H1 (cell line): ENCODE measurements at regions not wholly inside any gene's neighbourhood (a gene's known extent, or its start where the extent isn't known, plus 50 kb on each side); places are given as distances from the start of the nearest gene placed in this dataset.

Source experiments
- CTCF ChIA-PET: fragments of 300-600 bp; sonication (Branson Sonifier 250); formaldehyde crosslinking; loops from one replicate; lab custom pipeline; 2021; ENCODE audit not compliant: partially characterized antibody; lab: Charles Lee
- POLR2A ChIA-PET: fragments of 300-600 bp; sonication (Branson Sonifier 250); formaldehyde crosslinking; loops from one replicate; lab custom pipeline; 2021; ENCODE audit warnings: inconsistent platforms; ENCODE audit not compliant: partially characterized antibody; lab: Charles Lee
- DNase-seq, 2 experiments: peaks; one replicate each; pipeline versions ENCODE4 v3.0.0 to v3.0.0-alpha.2; 2010 to 2022; ENCODE audit warnings: low spot score in 2 of 2, low read depth in 1 of 2, mixed read lengths in 1 of 2
- FAIRE-seq: peaks from 2 replicates; lab custom pipeline; 2011; peaks lifted over from hg19 to GRCh38; lab: Jason Lieb, UNC
- H2AFZ ChIP-seq: 2 replicates; pipeline ENCODE4 v1.8.1; 2012; ENCODE audit warnings: low read length, inconsistent platforms
- H2AK5ac ChIP-seq: 2 replicates; pipeline ENCODE4 v1.6.1; 2013; ENCODE audit warnings: low read depth, low read length
- H2BK120ac ChIP-seq: replicated peaks from 2 replicates; pipeline ENCODE3; 2013; ENCODE audit warnings: low read depth, low read length, inconsistent platforms
- H2BK12ac ChIP-seq: 2 replicates; pipeline ENCODE4 v1.6.1; 2013; ENCODE audit warnings: low read depth, low read length
- H2BK15ac ChIP-seq: 2 replicates; pipeline ENCODE4 v1.6.1; 2013; ENCODE audit warnings: low read length
- H2BK20ac ChIP-seq: 2 replicates; pipeline ENCODE4 v1.6.1; 2013; ENCODE audit warnings: low read length
- H2BK5ac ChIP-seq: 2 replicates; pipeline ENCODE4 v1.6.1; 2013; ENCODE audit warnings: low read depth, low read length
- H3K14ac ChIP-seq: 2 replicates; pipeline ENCODE4 v1.6.1; 2013; ENCODE audit warnings: inconsistent platforms; ENCODE audit not compliant: insufficient read length
- H3K18ac ChIP-seq: 2 replicates; pipeline ENCODE4 v1.6.1; 2013; ENCODE audit warnings: low read length; ENCODE audit errors: extremely low read depth
- H3K23ac ChIP-seq: 2 replicates; pipeline ENCODE4 v1.6.1; 2013; ENCODE audit warnings: inconsistent platforms; ENCODE audit not compliant: insufficient read length
- H3K23me2 ChIP-seq: 2 replicates; pipeline ENCODE4 v1.6.1; 2013; ENCODE audit warnings: low read depth, low read length
- H3K27ac ChIP-seq: 2 replicates; pipeline ENCODE4 v1.6.1; 2011; ENCODE audit warnings: low read depth, low read length, inconsistent platforms
- H3K27me3 ChIP-seq, 4 experiments: replicated peaks in 1 of 4; 1 replicate in 1 of 4; 2 replicates in 3 of 4; pipeline versions ENCODE4 v1.6.1 to v1.8.1; 2011 to 2013; ENCODE audit warnings: low read length in 3 of 4, mild to moderate bottlenecking in 3 of 4, inconsistent platforms in 2 of 4, mixed read lengths in 2 of 4, moderate library complexity in 1 of 4; ENCODE audit not compliant: control insufficient read depth in 3 of 4, insufficient read depth in 3 of 4; ENCODE audit errors: extremely low read depth in 1 of 4
- H3K36me3 ChIP-seq, 4 experiments: 2 replicates each; pipeline versions ENCODE4 v1.6.1 to v1.8.1; 2011 to 2013; ENCODE audit warnings: mild to moderate bottlenecking in 4 of 4, low read length in 3 of 4, moderate library complexity in 2 of 4, control low read depth in 1 of 4, inconsistent platforms in 1 of 4; ENCODE audit not compliant: insufficient read depth in 4 of 4, control insufficient read depth in 2 of 4
- H3K4ac ChIP-seq: replicated peaks from 2 replicates; pipeline ENCODE3; 2013; ENCODE audit warnings: low read length, low read depth, mixed read lengths, inconsistent platforms; ENCODE audit not compliant: insufficient read length
- H3K4me1 ChIP-seq, 4 experiments: replicated peaks in 1 of 4; 1 replicate in 1 of 4; 2 replicates in 3 of 4; pipeline versions ENCODE4 v1.6.1 to v1.8.1; 2011 to 2013; ENCODE audit warnings: low read length in 3 of 4, inconsistent platforms in 2 of 4, mixed read lengths in 1 of 4; ENCODE audit not compliant: insufficient read depth in 4 of 4, control insufficient read depth in 3 of 4
- H3K4me2 ChIP-seq, 2 experiments: 2 replicates each; pipeline versions ENCODE4 v1.6.1 to v1.8.1; 2011 to 2013; ENCODE audit warnings: low read depth in 2 of 2, low read length in 2 of 2, control low read depth in 1 of 2, inconsistent platforms in 1 of 2, mild to moderate bottlenecking in 1 of 2; ENCODE audit not compliant: insufficient read depth in 1 of 2
- H3K4me3 ChIP-seq, 4 experiments: fragments of 200-600, 300-600 bp in 1 of 4; sonication (generic), shearing (Covaris generic), sonication (Bioruptor Twin) in 1 of 4; 2 replicates each; pipeline versions ENCODE4 v1.5.1 to v1.8.1; 2011 to 2016; ENCODE audit warnings: low read length in 4 of 4, low read depth in 3 of 4, control low read depth in 2 of 4, inconsistent platforms in 2 of 4, mild to moderate bottlenecking in 2 of 4, mixed read lengths in 1 of 4, moderate library complexity in 1 of 4; ENCODE audit not compliant: insufficient read depth in 2 of 4; ENCODE audit errors: extremely low read depth in 1 of 4
- H3K56ac ChIP-seq: replicated peaks from 2 replicates; pipeline ENCODE3; 2013; ENCODE audit warnings: low read depth, mild to moderate bottlenecking, mixed read lengths, low read length, inconsistent platforms; ENCODE audit not compliant: insufficient read length
- H3K79me1 ChIP-seq: 2 replicates; pipeline ENCODE4 v1.6.1; 2013; ENCODE audit warnings: low read depth, low read length, control low read depth
- H3K79me2 ChIP-seq, 2 experiments: 2 replicates each; pipeline versions ENCODE4 v1.6.1 to v1.8.1; 2012 to 2013; ENCODE audit warnings: low read length in 2 of 2, mild to moderate bottlenecking in 2 of 2, inconsistent platforms in 1 of 2; ENCODE audit not compliant: insufficient read depth in 2 of 2, control insufficient read depth in 1 of 2
- H3K9ac ChIP-seq, 4 experiments: replicated peaks in 1 of 4; 1 replicate in 1 of 4; 2 replicates in 3 of 4; pipeline versions ENCODE4 v1.6.1 to v1.8.1; 2011 to 2013; ENCODE audit warnings: low read depth in 3 of 4, low read length in 3 of 4, control low read depth in 2 of 4, mild to moderate bottlenecking in 2 of 4, moderate library complexity in 2 of 4, inconsistent platforms in 1 of 4; ENCODE audit errors: extremely low read depth in 1 of 4
- H3K9me3 ChIP-seq, 2 experiments: 2 replicates each; pipeline versions ENCODE4 v1.6.1 to v1.8.1; 2012 to 2013; ENCODE audit warnings: mild to moderate bottlenecking in 2 of 2, moderate library complexity in 2 of 2, control low read depth in 1 of 2, inconsistent platforms in 1 of 2, low read depth in 1 of 2, low read length in 1 of 2, mixed read lengths in 1 of 2; ENCODE audit not compliant: insufficient read depth in 2 of 2
- H4K20me1 ChIP-seq, 2 experiments: replicated peaks in 1 of 2; 2 replicates each; pipeline versions ENCODE3 to v1.8.1; 2011 to 2013; ENCODE audit warnings: inconsistent platforms in 2 of 2, low read length in 2 of 2, mild to moderate bottlenecking in 1 of 2; ENCODE audit not compliant: insufficient read depth in 2 of 2, control insufficient read depth in 1 of 2
- H4K5ac ChIP-seq: 2 replicates; pipeline ENCODE4 v1.6.1; 2013; ENCODE audit warnings: low read length, low read depth, mixed read lengths, inconsistent platforms; ENCODE audit not compliant: insufficient read length
- H4K8ac ChIP-seq: 2 replicates; pipeline ENCODE4 v1.8.0; 2013; ENCODE audit warnings: mild to moderate bottlenecking, moderate library complexity, low read length, inconsistent platforms; ENCODE audit not compliant: insufficient read depth; ENCODE audit errors: extremely low read depth
- H4K91ac ChIP-seq: replicated peaks from 2 replicates; pipeline ENCODE3; 2013; ENCODE audit warnings: low read length, mixed read lengths, inconsistent platforms; ENCODE audit not compliant: insufficient read length
- ASH2L ChIP-seq: fragments of 200-600, 300-600 bp; sonication (generic); IDR thresholded peaks from one replicate; pipeline ENCODE4 v1.7.1; 2017; ENCODE audit warnings: low read length
- CHD1 ChIP-seq: IDR thresholded peaks from 2 replicates; pipeline ENCODE4 v1.6.1; 2012; ENCODE audit warnings: low read depth, low read length, improper control_type of control experiment
- EGR1 ChIP-seq: IDR thresholded peaks from 2 replicates; pipeline ENCODE4 v1.6.1; 2011; ENCODE audit warnings: low read depth, low read length, borderline replicate concordance
- FOSL1 ChIP-seq: IDR thresholded peaks from 2 replicates; pipeline ENCODE4 v1.6.1; 2011; ENCODE audit warnings: mild to moderate bottlenecking, low read depth, low read length, moderate library complexity; ENCODE audit not compliant: insufficient read depth
- MAFK ChIP-seq: IDR thresholded peaks from 2 replicates; pipeline ENCODE4 v1.6.1; 2012; ENCODE audit warnings: low read depth, mild to moderate bottlenecking, improper control_type of control experiment, low read length
- RBBP5 ChIP-seq: IDR thresholded peaks from 2 replicates; pipeline ENCODE4 v1.7.1; 2012; ENCODE audit warnings: low read depth, mild to moderate bottlenecking, inconsistent platforms, low read length, moderate library complexity, borderline replicate concordance
- RFX5 ChIP-seq: IDR thresholded peaks from 2 replicates; pipeline ENCODE4 v1.6.1; 2011; ENCODE audit warnings: low read depth, low read length, improper control_type of control experiment, borderline replicate concordance
- RXRA ChIP-seq: IDR thresholded peaks from 2 replicates; pipeline ENCODE4 v1.6.1; 2011; ENCODE audit warnings: low read depth, mild to moderate bottlenecking, low read length, moderate library complexity; ENCODE audit not compliant: insufficient read depth
- SAP30 ChIP-seq: fragments of 300-600 bp; sonication (generic); IDR thresholded peaks from 2 replicates; pipeline ENCODE4 v1.7.1; 2012; ENCODE audit warnings: low read length, moderate library complexity, mild to moderate bottlenecking, inconsistent platforms; ENCODE audit not compliant: insufficient read depth, insufficient replicate concordance
- SIRT6 ChIP-seq: IDR thresholded peaks from one replicate; pipeline ENCODE4 v1.7.1; 2012; ENCODE audit warnings: low read length, inconsistent platforms
- TEAD4 ChIP-seq: IDR thresholded peaks from 2 replicates; pipeline ENCODE4 v1.6.1; 2012; ENCODE audit warnings: low read depth, low read length, inconsistent platforms, mixed read lengths
- ZNF274 ChIP-seq: IDR thresholded peaks from 2 replicates; pipeline ENCODE4 v1.7.0; 2012; ENCODE audit warnings: low read length, borderline replicate concordance; ENCODE audit errors: extremely low read depth
- WGBS, 2 experiments: shearing (Covaris generic) in 1 of 2; methylation state at CpG; one replicate each; pipeline versions ENCODE4 v1.1.6 to v1.1.7; 2013 to 2015; ENCODE audit warnings: low lambda C conversion rate in 2 of 2, mixed read lengths in 2 of 2, inconsistent platforms in 1 of 2, low coverage in 1 of 2, missing lambda C conversion rate in 1 of 2; ENCODE audit not compliant: insufficient replicate concordance in 2 of 2, insufficient coverage in 1 of 2, insufficient read length in 1 of 2; ENCODE audit errors: extremely low coverage in 1 of 2, missing lambda C conversion rate in 1 of 2; 5-methylcytosine and 5-hydroxymethylcytosine counted together

DNA sequence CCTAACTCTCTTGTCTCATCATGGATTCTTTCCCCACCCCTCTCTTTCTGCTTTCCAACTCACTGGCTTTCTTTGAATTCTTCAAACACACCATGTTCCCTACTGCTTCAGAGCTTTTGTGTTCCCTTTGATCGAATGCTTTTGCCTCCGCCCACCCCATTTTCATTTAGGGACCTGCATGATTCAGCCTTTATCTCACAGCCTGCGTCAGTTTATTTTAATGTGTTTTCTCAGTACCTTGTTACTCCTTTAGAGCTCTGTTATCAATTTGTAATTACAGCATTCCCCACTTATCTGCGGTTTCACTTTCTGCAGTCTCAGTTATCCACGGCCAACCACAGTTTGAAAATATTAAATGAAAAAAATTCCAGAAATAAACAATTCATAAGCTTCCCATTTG, 451.3 kb downstream of the METTL15 start:
- Histone ChIP-seq H3K79me1 (no peaks in the 10 kb centered on the region), H4K91ac (no peak overlapping the region), H3K56ac (no peak overlapping the region), H4K20me1 (no peaks in the 10 kb centered on the region), H3K18ac (no peak overlapping the region), H2AK5ac (no peak overlapping the region), H2BK20ac (no peak overlapping the region), H3K4me3 (no peak overlapping the region), H3K4me1 (no peaks in the 10 kb centered on the region), H3K9me3 (no peaks in the 10 kb centered on the region), H2BK120ac (no peak overlapping the region), H3K23ac (no peak overlapping the region), H4K8ac (no peak overlapping the region), H3K14ac (no peak overlapping the region), H3K4me2 (no peak overlapping the region), H3K9ac (no peak overlapping the region), H3K27me3 (peaks cover 7 to 11% (median 8%) of the 10 kb centered on the region in 4 experiments; a peak in 5 of 7 replicates), H3K27ac (no peak overlapping the region), H2BK12ac (no peak overlapping the region), H3K4ac (no peak overlapping the region), H3K36me3 (no peaks in the 10 kb centered on the region), H4K5ac (no peak overlapping the region), H3K23me2 (peaks cover 3% of the 10 kb centered on the region; the same call in 1 of the 2 replicates), H2AFZ (no peak overlapping the region), H2BK5ac (no peak overlapping the region)
- POLR2A ChIA-PET = no interaction called here
- DNase-seq = no peak
- FAIRE-seq = no peak
- WGBS, 2 experiments = 63% methylated on average over 5 of the region's 5 CpGs; no CpG with 5 or more reads in 1 of the 2 experiments
- TF ChIP-seq ZNF274 (no peak), EGR1 (0 out of 2 replicates have a peak, but pooled peaks have one; percentile 16), TEAD4 (no peak), RFX5 (no peak), FOSL1 (no peak), CHD1 (no peak), RXRA (no peak), RBBP5 (no peak), SAP30 (no peak), SIRT6 (no peak), MAFK (0 out of 2 replicates have a peak, but pooled peaks have one; percentile 2), ASH2L (no peak)
- TF ChIP-seq, all 59 proteins: peak for 2
- Histone ChIP-seq H2BK15ac (no peak overlapping the region), H3K79me2 (no peaks in the 10 kb centered on the region)
- CTCF ChIA-PET = interaction anchor here (0.9 to 1.4 kb wide), 4 partner anchors 14 to 861 kb away, joined by 3 to 5 read pairs (median 4); no protein-coding TSS in a partner anchor
